Activated CD4-positive, alpha-beta T cell treated with anti-CD3 and anti-CD28 coated beads, Interleukin-2, amount 50 U/mL, for 4 hours (primary cell): ENCODE measurements at regions not wholly inside any gene's neighbourhood (a gene's known extent, or its start where the extent isn't known, plus 50 kb on each side); places are given as distances from the start of the nearest gene placed in this dataset.
"Not testable (repeated sequence)": the region's sequence is repeated elsewhere in the genome, so short reads cannot be mapped to it uniquely, and the experiment has no call there.

Experiments used
- DNase-seq, 2 experiments: peaks; one replicate each; pipeline ENCODE4 v3.0.0-alpha.2; 2020

- DNase-seq = no peak
Measured at GRCh38 chr11:128022007-128022368, 565.4 kb downstream of the ETS1 start.

- no peak for DNase-seq
Measured at GRCh38 chr11:128021349-128022006, 565.9 kb downstream of the ETS1 start.

GRCh38 chr11:128018692-128019091 is 568.7 kb downstream of the ETS1 start:
- DNase-seq = no peak

- no peak for DNase-seq
Measured at GRCh38 chr11:128005562-128005961, 581.8 kb downstream of the ETS1 start.

GRCh38 chr11:127998421-127998820 is 588.9 kb downstream of the ETS1 start:
- no peak for DNase-seq

- no peak for DNase-seq
Measured at GRCh38 chr11:127997594-127997993, 589.8 kb downstream of the ETS1 start.

GRCh38 chr11:127996825-127997224 is 590.5 kb downstream of the ETS1 start:
- no peak for DNase-seq

GRCh38 chr11:127995921-127996320 is 591.4 kb downstream of the ETS1 start:
- no peak for DNase-seq

- DNase-seq = no peak
Measured at GRCh38 chr11:127994736-127995135, 592.6 kb downstream of the ETS1 start.

GRCh38 chr11:127993788-127994187 is 593.6 kb downstream of the ETS1 start:
- DNase-seq = no peak

- no peak for DNase-seq
Measured at GRCh38 chr11:127993281-127993680, 594.1 kb downstream of the ETS1 start.

- no peak for DNase-seq
Measured at GRCh38 chr11:127986073-127986472, 601.3 kb downstream of the ETS1 start.

- no peak for DNase-seq
Measured at GRCh38 chr11:127972816-127973215, 614.5 kb downstream of the ETS1 start.

GRCh38 chr11:127971448-127971847 is 615.9 kb downstream of the ETS1 start:
- no peak for DNase-seq

GRCh38 chr11:127966821-127967220 is 620.5 kb downstream of the ETS1 start:
- no peak for DNase-seq

- no peak for DNase-seq
Measured at GRCh38 chr11:127965939-127966668, 621.3 kb downstream of the ETS1 start.

- no peak for DNase-seq
Measured at GRCh38 chr11:127962416-127962815, 624.9 kb downstream of the ETS1 start.

- no peak for DNase-seq
Measured at GRCh38 chr11:127950162-127950561, 637.2 kb downstream of the ETS1 start.

- no peak for DNase-seq
Measured at GRCh38 chr11:127943763-127944162, 643.6 kb downstream of the ETS1 start.

- DNase-seq = no peak
Measured at GRCh38 chr11:127943152-127943551, 644.2 kb downstream of the ETS1 start.

- not testable (repeated sequence) for DNase-seq
Measured at GRCh38 chr11:127941554-127941953, 645.8 kb downstream of the ETS1 start.

GRCh38 chr11:127939000-127939399 is 648.4 kb downstream of the ETS1 start:
- no peak for DNase-seq

GRCh38 chr11:127935081-127935480 is 652.3 kb downstream of the ETS1 start:
- DNase-seq = no peak

GRCh38 chr11:127933961-127934360 is 653.4 kb downstream of the ETS1 start:
- not testable (repeated sequence) for DNase-seq

- no peak for DNase-seq
Measured at GRCh38 chr11:127931803-127932202, 655.6 kb downstream of the ETS1 start.
